Suprapubic skin (tissue), 4 donors: ENCODE measurements at regions not wholly inside any gene's neighbourhood (a gene's known extent, or its start where the extent isn't known, plus 50 kb on each side); places are given as distances from the start of the nearest gene placed in this dataset.

ENCODE experiments used
- CTCF ChIP-seq, 2 donors: fragments of 200-600 bp in 1 of 2; fragments of 450-650 bp in 1 of 2; sonication (generic) in 1 of 2; IDR thresholded peaks; one replicate each; pipeline ENCODE4 v1.5.1; 2016 to 2019; ENCODE audit warnings: antibody characterized with exemption in 2 of 2, mild to moderate bottlenecking in 1 of 2, moderate library complexity in 1 of 2
- EP300 ChIP-seq: sonication (generic); formaldehyde crosslinking; IDR thresholded peaks from one replicate; pipeline ENCODE4 v1.6.1; 2017; ENCODE audit warnings: antibody characterized with exemption
- POLR2AphosphoS5 ChIP-seq, 3 donors: sonication (generic); formaldehyde crosslinking; IDR thresholded peaks; one replicate each; pipeline ENCODE4 v1.6.1; 2017; ENCODE audit warnings: antibody characterized with exemption in 3 of 3

GRCh38 chrX:42546800-42547199, 231.2 kb downstream of the PPP1R2C start:
- TF ChIP-seq CTCF (IDR thresholded peaks at IDR 0.05) = no peak
- no peak for TF ChIP-seq POLR2AphosphoS5 (IDR thresholded peaks at IDR 0.05)
- no peak for TF ChIP-seq EP300
